ENCODE measurements at regions not wholly inside any gene's neighbourhood (a gene's known extent, or its start where the extent isn't known, plus 50 kb on each side); places are given as distances from the start of the nearest gene placed in this dataset.
A peak's percentile ranks its signal among the peaks of the same experiment; 100 is the strongest.

DNA sequence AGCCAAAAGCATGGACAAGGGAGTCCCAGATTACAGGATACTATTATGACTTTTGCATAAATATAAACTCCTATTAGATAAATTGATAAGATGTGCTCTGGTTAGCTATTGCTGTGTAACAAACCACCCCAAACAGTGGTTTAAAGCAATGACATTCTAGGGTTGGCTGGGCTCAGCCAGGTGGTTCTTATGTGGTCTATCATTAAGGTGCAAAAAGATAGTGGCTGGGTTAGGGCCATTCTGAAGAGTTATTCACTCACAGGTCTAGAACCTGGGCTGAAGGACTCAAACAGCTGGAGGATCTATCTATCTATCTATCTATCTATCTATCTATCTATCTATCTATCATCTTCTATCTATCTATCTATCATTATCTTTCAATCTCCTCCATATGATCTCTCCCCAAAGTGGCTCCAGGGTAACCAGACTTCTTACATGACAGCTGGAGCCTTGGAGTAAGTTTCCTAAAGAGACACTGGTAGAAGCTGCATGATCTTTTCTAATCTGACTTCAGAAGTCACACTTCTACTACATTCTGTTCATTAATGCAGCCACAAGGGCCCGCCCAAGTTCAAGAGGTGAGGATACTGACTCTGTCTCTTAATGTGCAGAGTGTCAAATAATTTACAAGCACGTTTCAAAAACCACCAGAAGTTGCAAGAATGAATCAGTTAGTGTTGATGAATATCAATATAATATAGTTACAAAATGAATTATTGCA is 74.9 kb upstream of the XCR1 start:
- no peaks in the 10 kb centered on the region for H4K20me1 ChIP-seq (ENCODE audit: low read length)
- H3K36me3 ChIP-seq (ENCODE audit: low read depth, low read length) = no peaks in the 10 kb centered on the region
- CTCF ChIA-PET = interaction anchor here (0.7 kb wide), 1 partner anchor 26 kb away, joined by 4 read pairs; no protein-coding TSS in a partner anchor
- H3K79me2 ChIP-seq (ENCODE audit: low read length) = no peaks in the 10 kb centered on the region
- no peak overlapping the region for H3K27ac ChIP-seq (ENCODE audit: low read length)
- H3K4me3 ChIP-seq (ENCODE audit: low read length) = no peak overlapping the region
- peaks cover 30% of the 10 kb centered on the region for H3K4me1 ChIP-seq (ENCODE audit: insufficient read depth, low read length)
- POLR2A ChIA-PET (ENCODE audit: unreplicated experiment) = no interaction called here
- no peak overlapping the region for H3K9ac ChIP-seq (ENCODE audit: low read length)
- no peak overlapping the region for H3K4me2 ChIP-seq (ENCODE audit: low read length)
- intact Hi-C loops (cut with micrococcal nuclease) = loop anchor here (2.0 kb wide), 2 partner anchors 107 to 267 kb away; partner anchors contain the start of gene CCR1
- no peaks in the 10 kb centered on the region for H3K9me3 ChIP-seq (ENCODE audit: low read length)
- ATAC-seq (no peak), DNase-seq (no peak)
- no peaks in the 10 kb centered on the region for H3K27me3 ChIP-seq (ENCODE audit: low read length)
- H3F3A ChIP-seq (ENCODE audit: low read length, unreplicated experiment) = no peaks in the 10 kb centered on the region
- TF ChIP-seq CTCF (conservative IDR thresholded peaks at IDR 0.05; ENCODE audit: low read depth, low read length) (no peak; the same call in 1 of the 2 replicates), EZH2 (IDR thresholded peaks at IDR 0.05; ENCODE audit: low read length, unreplicated experiment) (no peak), EZH2phosphoT487 (IDR thresholded peaks at IDR 0.05; ENCODE audit: borderline replicate concordance, low read length) (no peak)
- H2AFZ ChIP-seq (ENCODE audit: low read length) = no peak overlapping the region
- BruUV-seq (replicated peaks) = no TSS peak
- no peaks in the 10 kb centered on the region for H3K9me2 ChIP-seq (replicated peaks; ENCODE audit: low read length)

- no peak overlapping the region for H3K9ac ChIP-seq (ENCODE audit: low read length)
- H2AFZ ChIP-seq (ENCODE audit: low read length) = no peak overlapping the region
- H3K4me2 ChIP-seq (ENCODE audit: low read length) = no peak overlapping the region
- POLR2A ChIA-PET (ENCODE audit: unreplicated experiment) = no interaction called here
- no peak overlapping the region for H3K27ac ChIP-seq (ENCODE audit: low read length)
- H3K4me3 ChIP-seq (ENCODE audit: low read length) = no peak overlapping the region
- H3F3A ChIP-seq (ENCODE audit: low read length, unreplicated experiment) = no peaks in the 10 kb centered on the region
- CTCF ChIA-PET = no interaction called here
- no peaks in the 10 kb centered on the region for H3K9me2 ChIP-seq (replicated peaks; ENCODE audit: low read length)
- H3K36me3 ChIP-seq (ENCODE audit: low read depth, low read length) = no peaks in the 10 kb centered on the region
- no peaks in the 10 kb centered on the region for H3K9me3 ChIP-seq (ENCODE audit: low read length)
- no peaks in the 10 kb centered on the region for H3K79me2 ChIP-seq (ENCODE audit: low read length)
- H3K4me1 ChIP-seq (ENCODE audit: insufficient read depth, low read length) = peaks cover 16% of the 10 kb centered on the region; the same call in 1 of the 2 replicates
- no peak for TF ChIP-seq EZH2phosphoT487 (IDR thresholded peaks at IDR 0.05; ENCODE audit: borderline replicate concordance, low read length)
- no peak for TF ChIP-seq EZH2 (IDR thresholded peaks at IDR 0.05; ENCODE audit: low read length, unreplicated experiment)
- TF ChIP-seq CTCF (conservative IDR thresholded peaks at IDR 0.05; ENCODE audit: low read depth, low read length) = no peak
- no peaks in the 10 kb centered on the region for H3K27me3 ChIP-seq (ENCODE audit: low read length)
- no peaks in the 10 kb centered on the region for H4K20me1 ChIP-seq (ENCODE audit: low read length)
- DNase-seq (no peak), ATAC-seq (no peak)
- intact Hi-C loops (cut with micrococcal nuclease) = no loop called here
- BruUV-seq (replicated peaks) = no TSS peak
These were observed 73.5 kb upstream of the XCR1 start for GRCh38 chr3:46100812-46101211.

DNA sequence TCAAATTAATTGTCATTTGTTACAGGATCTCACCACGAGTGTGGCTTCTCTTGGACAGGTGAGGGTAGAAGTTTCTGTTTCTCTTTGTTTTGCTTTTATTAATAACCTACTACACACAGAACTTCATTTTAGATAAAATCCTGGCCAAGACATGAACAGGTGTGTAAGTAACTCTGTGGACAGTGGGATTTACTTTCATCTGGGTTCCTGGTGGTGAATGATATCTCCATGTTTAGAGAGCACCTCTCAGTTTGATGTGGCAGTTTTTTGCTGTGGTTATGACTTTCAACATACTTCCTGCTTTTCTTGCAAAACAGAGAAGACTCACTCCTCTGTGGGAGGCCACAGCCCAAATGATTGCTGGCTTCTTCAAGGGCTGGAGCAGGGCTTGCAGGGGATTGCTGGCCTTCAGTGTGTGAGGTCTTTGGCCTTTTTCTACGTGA is 71.1 kb upstream of the XCR1 start:
- H3K79me2 ChIP-seq (ENCODE audit: low read length) = no peaks in the 10 kb centered on the region
- ATAC-seq (no peak; the same call in 1 of the 2 replicates), DNase-seq (peak; percentile 33)
- no peak overlapping the region for H3K4me2 ChIP-seq (ENCODE audit: low read length)
- no peaks in the 10 kb centered on the region for H3K9me3 ChIP-seq (ENCODE audit: low read length)
- no peaks in the 10 kb centered on the region for H3K36me3 ChIP-seq (ENCODE audit: low read depth, low read length)
- no peaks in the 10 kb centered on the region for H3K27me3 ChIP-seq (ENCODE audit: low read length)
- TF ChIP-seq CTCF (conservative IDR thresholded peaks at IDR 0.05; ENCODE audit: low read depth, low read length) (no peak), EZH2 (IDR thresholded peaks at IDR 0.05; ENCODE audit: low read length, unreplicated experiment) (no peak), EZH2phosphoT487 (IDR thresholded peaks at IDR 0.05; ENCODE audit: borderline replicate concordance, low read length) (no peak)
- H3K4me3 ChIP-seq (ENCODE audit: low read length) = no peak overlapping the region
- POLR2A ChIA-PET (ENCODE audit: unreplicated experiment) = interaction anchor here (0.6 kb wide), 1 partner anchor 882 kb away, joined by 5 read pairs; no protein-coding TSS in a partner anchor
- intact Hi-C loops (cut with micrococcal nuclease) = no loop called here
- no peaks in the 10 kb centered on the region for H3K9me2 ChIP-seq (replicated peaks; ENCODE audit: low read length)
- no peaks in the 10 kb centered on the region for H4K20me1 ChIP-seq (ENCODE audit: low read length)
- H3K9ac ChIP-seq (ENCODE audit: low read length) = no peak overlapping the region
- H2AFZ ChIP-seq (ENCODE audit: low read length) = 0 out of 2 replicates have a peak overlapping the region, but pooled peaks have one; percentile 6
- no peak overlapping the region for H3K27ac ChIP-seq (ENCODE audit: low read length)
- no TSS peak for BruUV-seq (replicated peaks)
- H3F3A ChIP-seq (ENCODE audit: low read length, unreplicated experiment) = no peaks in the 10 kb centered on the region
- CTCF ChIA-PET = no interaction called here
- H3K4me1 ChIP-seq (ENCODE audit: insufficient read depth, low read length) = 0 out of 2 replicates have a peak, but pooled peaks cover 9% of the 10 kb centered on the region
